Thyroid gland (tissue), 4 donors: ENCODE measurements at regions not wholly inside any gene's neighbourhood (a gene's known extent, or its start where the extent isn't known, plus 50 kb on each side); places are given as distances from the start of the nearest gene placed in this dataset.

ENCODE experiments used
- DNase-seq, 2 donors: peaks; one replicate each; pipeline ENCODE4 v3.0.0-alpha.2; 2019
- H3K27ac ChIP-seq, 3 donors: fragments of 200-600 bp; sonication (generic); 1 replicate in 2 of 3; 2 replicates in 1 of 3; pipeline ENCODE4 v1.5.1; 2016 to 2019; ENCODE audit warnings: mild to moderate bottlenecking in 1 of 3, moderate library complexity in 1 of 3
- H3K27me3 ChIP-seq: fragments of 200-600 bp; sonication (generic); one replicate; pipeline ENCODE4 v1.5.1; 2019
- H3K36me3 ChIP-seq, 2 donors: fragments of 200-600 bp; sonication (generic); one replicate each; pipeline ENCODE4 v1.5.1; 2016 to 2019
- H3K4me1 ChIP-seq, 2 donors: fragments of 200-600 bp; sonication (generic); one replicate each; pipeline ENCODE4 v1.5.1; 2017 to 2019
- H3K4me3 ChIP-seq, 3 donors: fragments of 200-600 bp; sonication (generic); replicated peaks in 1 of 3; 1 replicate in 2 of 3; 2 replicates in 1 of 3; pipeline ENCODE4 v1.5.1; 2016; ENCODE audit warnings: mild to moderate bottlenecking in 1 of 3
- H3K9me3 ChIP-seq: fragments of 200-600 bp; sonication (generic); one replicate; pipeline ENCODE4 v1.5.1; 2017
- CTCF ChIP-seq, 6 experiments: fragments of 200-600 bp in 3 of 6; fragments of 450-650 bp in 3 of 6; sonication (generic) in 3 of 6; IDR thresholded peaks; one replicate each; pipeline ENCODE4 v1.5.1; 2016 to 2019; ENCODE audit warnings: antibody characterized with exemption in 6 of 6, mild to moderate bottlenecking in 2 of 6, inconsistent platforms in 1 of 6, moderate library complexity in 1 of 6
- POLR2A ChIP-seq, 2 donors: fragments of 450-650 bp; IDR thresholded peaks; one replicate each; pipeline ENCODE4 v1.6.1; 2017; ENCODE audit warnings: antibody characterized with exemption in 2 of 2, mild to moderate bottlenecking in 2 of 2, moderate library complexity in 1 of 2
- WGBS, 2 donors: methylation state at CpG; one replicate each; pipeline ENCODE4 v1.1.5; 2017; 5-methylcytosine and 5-hydroxymethylcytosine counted together
- intact Hi-C: fragments of 100-400 bp; cut with DNase I; formaldehyde crosslinking; loops from one replicate; pipeline ENCODE4 v1.15.1; 2023

- H3K9me3 ChIP-seq, result no peaks in the 10 kb centered on the region
- H3K4me1 ChIP-seq, result peaks cover 3 to 8% of the 10 kb centered on the region in 2 donors
- no peak overlapping the region for H3K4me3 ChIP-seq
- intact Hi-C loops, result no loop called here
- no peak overlapping the region for H3K27ac ChIP-seq
- no peaks in the 10 kb centered on the region for H3K27me3 ChIP-seq
- no peak for DNase-seq
- 72 to 84% methylated on average over 11 of the region's 11 CpGs for whole genome bisulfite sequencing, 2 donors
- no peaks in the 10 kb centered on the region for H3K36me3 ChIP-seq
- no peak for TF ChIP-seq POLR2A (IDR thresholded peaks at IDR 0.05)
- TF ChIP-seq CTCF (IDR thresholded peaks at IDR 0.05), result no peak
Observed at GRCh38 chr15:98551936-98552562, 96.3 kb upstream of the IGF1R start.

- H3K9me3 ChIP-seq, result no peaks in the 10 kb centered on the region
- H3K4me1 ChIP-seq, result no peaks in the 10 kb centered on the region
- intact Hi-C loops, result no loop called here
- H3K4me3 ChIP-seq, result no peak overlapping the region
- WGBS, 2 donors, result 77 to 81% methylated on average over 6 of the region's 6 CpGs
- H3K27ac ChIP-seq, result no peak overlapping the region
- TF ChIP-seq CTCF (IDR thresholded peaks at IDR 0.05), result no peak
- TF ChIP-seq POLR2A (IDR thresholded peaks at IDR 0.05), result no peak
- DNase-seq, result no peak
- H3K36me3 ChIP-seq, result no peaks in the 10 kb centered on the region
- no peaks in the 10 kb centered on the region for H3K27me3 ChIP-seq
Observed at GRCh38 chr15:98554272-98555172, 93.8 kb upstream of the IGF1R start.

- H3K27ac ChIP-seq, result no peak overlapping the region
- intact Hi-C loops, result no loop called here
- no peak for DNase-seq
- H3K9me3 ChIP-seq, result no peaks in the 10 kb centered on the region
- TF ChIP-seq CTCF (IDR thresholded peaks at IDR 0.05), result no peak
- TF ChIP-seq POLR2A (IDR thresholded peaks at IDR 0.05), result no peak
- H3K4me3 ChIP-seq, result no peak overlapping the region
- H3K36me3 ChIP-seq, result no peaks in the 10 kb centered on the region
- no peaks in the 10 kb centered on the region for H3K27me3 ChIP-seq
- H3K4me1 ChIP-seq, result no peaks in the 10 kb centered on the region
Observed at GRCh38 chr15:98555173-98555515, 93.2 kb upstream of the IGF1R start.

- H3K4me1 ChIP-seq, result no peaks in the 10 kb centered on the region
- intact Hi-C loops, result no loop called here
- H3K27ac ChIP-seq, result no peak overlapping the region
- no peak for TF ChIP-seq CTCF (IDR thresholded peaks at IDR 0.05)
- TF ChIP-seq POLR2A (IDR thresholded peaks at IDR 0.05), result no peak
- no peaks in the 10 kb centered on the region for H3K9me3 ChIP-seq
- H3K4me3 ChIP-seq, result no peak overlapping the region
- 79 to 93% methylated on average over 4 of the region's 4 CpGs for WGBS, 2 donors
- DNase-seq, result no peak
- H3K27me3 ChIP-seq, result no peaks in the 10 kb centered on the region
- no peaks in the 10 kb centered on the region for H3K36me3 ChIP-seq
Observed at GRCh38 chr15:98556321-98556720, 92.0 kb upstream of the IGF1R start.

- Histone ChIP-seq H3K27ac (no peak overlapping the region), H3K9me3 (no peaks in the 10 kb centered on the region), H3K27me3 (no peaks in the 10 kb centered on the region), H3K4me1 (no peaks in the 10 kb centered on the region), H3K36me3 (no peaks in the 10 kb centered on the region), H3K4me3 (no peak overlapping the region)
- DNase-seq, result no peak
- TF ChIP-seq CTCF (IDR thresholded peaks at IDR 0.05), result no peak
- TF ChIP-seq POLR2A (IDR thresholded peaks at IDR 0.05), result no peak
- intact Hi-C loops, result no loop called here
- 79 to 87% methylated on average over 5 of the region's 5 CpGs for WGBS, 2 donors
Observed at GRCh38 chr15:98560338-98560737, 88.0 kb upstream of the IGF1R start.
